ENCODE measurements at regions not wholly inside any gene's neighbourhood (a gene's known extent, or its start where the extent isn't known, plus 50 kb on each side); places are given as distances from the start of the nearest gene placed in this dataset.

DNA sequence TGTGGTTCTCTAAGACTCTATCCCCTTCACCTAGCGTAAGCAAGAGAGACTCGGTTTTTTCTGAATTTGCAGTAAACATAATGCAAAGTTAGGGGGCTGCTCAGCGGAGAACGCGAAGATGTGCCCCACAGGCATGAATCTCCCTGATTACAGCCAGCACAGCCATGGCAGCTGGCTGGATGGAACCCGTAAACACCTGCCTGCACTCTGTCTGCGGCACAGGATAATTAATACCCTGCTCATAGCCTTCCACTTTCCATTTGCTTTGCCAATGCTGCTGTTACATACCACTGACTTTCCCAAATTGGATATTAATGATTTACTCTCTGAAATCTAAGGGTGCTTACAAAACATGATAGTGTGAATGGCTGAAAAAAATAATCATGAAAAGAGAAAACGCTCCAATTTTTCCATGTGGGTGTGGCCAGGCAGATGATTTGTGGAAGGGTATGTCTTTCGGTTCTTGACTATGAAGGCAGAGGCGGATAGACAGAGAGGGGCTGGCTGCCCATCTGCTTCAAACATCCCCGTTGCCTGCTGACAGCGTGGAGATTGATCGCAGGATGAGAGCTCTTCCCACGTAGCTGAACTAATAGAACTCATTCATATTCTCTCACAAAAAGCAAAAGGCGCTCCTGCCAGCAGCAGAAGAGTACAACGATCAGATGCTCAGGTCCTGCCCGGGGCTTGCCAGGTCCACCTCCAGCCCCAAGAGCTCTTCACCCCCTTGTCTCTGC is 193.2 kb upstream of the GHITM start:
- Histone ChIP-seq H3K27ac (ENCODE audit: low read length) (no peak overlapping the region), H4K20me1 (ENCODE audit: insufficient read depth, low read length) (no peaks in the 10 kb centered on the region), H2AFZ (ENCODE audit: low read depth, low read length) (no peak overlapping the region), H3K9me3 (ENCODE audit: insufficient read depth, low read length) (no peaks in the 10 kb centered on the region), H3K4me1 (ENCODE audit: low read length) (no peaks in the 10 kb centered on the region), H3K36me3 (replicated peaks; ENCODE audit: low read depth, low read length) (no peaks in the 10 kb centered on the region), H3K9ac (ENCODE audit: low read length) (no peak overlapping the region), H3K4me2 (ENCODE audit: low read length) (no peak overlapping the region), H3K27me3 (ENCODE audit: low read depth, low read length) (no peaks in the 10 kb centered on the region), H3K79me2 (ENCODE audit: low read length) (no peaks in the 10 kb centered on the region), H3K4me3 (ENCODE audit: low read length) (no peak overlapping the region)
- no peak for TF ChIP-seq EZH2phosphoT487 (IDR thresholded peaks at IDR 0.05; ENCODE audit: low read depth)
- TF ChIP-seq, protein P1, sequence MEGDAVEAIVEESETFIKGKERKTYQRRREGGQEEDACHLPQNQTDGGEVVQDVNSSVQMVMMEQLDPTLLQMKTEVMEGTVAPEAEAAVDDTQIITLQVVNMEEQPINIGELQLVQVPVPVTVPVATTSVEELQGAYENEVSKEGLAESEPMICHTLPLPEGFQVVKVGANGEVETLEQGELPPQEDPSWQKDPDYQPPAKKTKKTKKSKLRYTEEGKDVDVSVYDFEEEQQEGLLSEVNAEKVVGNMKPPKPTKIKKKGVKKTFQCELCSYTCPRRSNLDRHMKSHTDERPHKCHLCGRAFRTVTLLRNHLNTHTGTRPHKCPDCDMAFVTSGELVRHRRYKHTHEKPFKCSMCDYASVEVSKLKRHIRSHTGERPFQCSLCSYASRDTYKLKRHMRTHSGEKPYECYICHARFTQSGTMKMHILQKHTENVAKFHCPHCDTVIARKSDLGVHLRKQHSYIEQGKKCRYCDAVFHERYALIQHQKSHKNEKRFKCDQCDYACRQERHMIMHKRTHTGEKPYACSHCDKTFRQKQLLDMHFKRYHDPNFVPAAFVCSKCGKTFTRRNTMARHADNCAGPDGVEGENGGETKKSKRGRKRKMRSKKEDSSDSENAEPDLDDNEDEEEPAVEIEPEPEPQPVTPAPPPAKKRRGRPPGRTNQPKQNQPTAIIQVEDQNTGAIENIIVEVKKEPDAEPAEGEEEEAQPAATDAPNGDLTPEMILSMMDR (IDR thresholded peaks at IDR 0.05; ENCODE audit: low read depth, low read length), result no peak

DNA sequence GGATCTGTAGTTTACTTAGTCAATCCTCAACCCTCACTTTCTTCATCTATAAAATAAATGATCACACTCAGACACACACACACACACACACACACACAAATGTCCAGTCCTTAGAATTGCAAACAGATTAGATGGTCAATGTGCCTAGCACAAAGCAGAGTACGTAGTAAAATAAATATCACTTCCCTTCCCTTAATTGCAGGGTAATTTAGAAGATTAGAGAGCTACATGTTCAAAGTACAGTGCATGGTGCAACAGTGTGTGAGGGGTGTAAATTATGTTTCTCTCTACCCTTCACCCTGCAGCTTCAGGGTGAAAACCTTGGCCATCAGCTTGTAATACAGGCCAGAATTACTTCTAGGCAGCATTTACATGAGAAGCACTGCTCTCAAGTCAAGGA is 187.0 kb upstream of the GHITM start:
- no peaks in the 10 kb centered on the region for H3K36me3 ChIP-seq (replicated peaks; ENCODE audit: low read depth, low read length)
- H4K20me1 ChIP-seq (ENCODE audit: insufficient read depth, low read length), result no peaks in the 10 kb centered on the region
- no peaks in the 10 kb centered on the region for H3K79me2 ChIP-seq (ENCODE audit: low read length)
- no peak overlapping the region for H3K4me2 ChIP-seq (ENCODE audit: low read length)
- no peak overlapping the region for H2AFZ ChIP-seq (ENCODE audit: low read depth, low read length)
- H3K27me3 ChIP-seq (ENCODE audit: low read depth, low read length), result peaks cover 4% of the 10 kb centered on the region; the same call in 1 of the 2 replicates
- H3K9me3 ChIP-seq (ENCODE audit: insufficient read depth, low read length), result no peaks in the 10 kb centered on the region
- TF ChIP-seq EZH2phosphoT487 (IDR thresholded peaks at IDR 0.05; ENCODE audit: low read depth), result no peak
- TF ChIP-seq, protein P1 (IDR thresholded peaks at IDR 0.05; ENCODE audit: low read depth, low read length), result no peak
- no peak overlapping the region for H3K4me3 ChIP-seq (ENCODE audit: low read length)
- no peak overlapping the region for H3K27ac ChIP-seq (ENCODE audit: low read length)
- H3K4me1 ChIP-seq (ENCODE audit: low read length), result no peaks in the 10 kb centered on the region
- no peak overlapping the region for H3K9ac ChIP-seq (ENCODE audit: low read length)

DNA sequence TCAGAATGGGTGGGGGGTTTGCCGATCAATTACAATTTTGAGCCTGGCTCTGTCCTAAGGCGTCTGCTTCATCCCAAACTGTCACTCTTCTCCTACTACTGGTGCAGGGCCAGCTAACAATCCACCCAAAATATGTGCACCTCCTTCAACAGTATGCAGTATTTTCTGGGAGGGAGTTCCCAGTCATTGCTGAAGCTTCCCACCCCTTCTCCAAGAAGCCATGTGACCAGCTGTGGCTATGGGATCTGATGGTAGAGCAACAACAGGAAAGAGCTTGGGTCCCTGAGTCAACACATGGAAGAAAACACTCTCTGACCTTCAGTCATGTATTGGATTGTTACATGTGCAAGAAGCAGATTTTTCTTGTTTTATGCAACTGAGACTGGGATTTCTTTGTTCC is 185.7 kb upstream of the GHITM start:
- H3K4me3 ChIP-seq (ENCODE audit: low read length), result no peak overlapping the region
- no peaks in the 10 kb centered on the region for H3K79me2 ChIP-seq (ENCODE audit: low read length)
- H4K20me1 ChIP-seq (ENCODE audit: insufficient read depth, low read length), result no peaks in the 10 kb centered on the region
- H3K9me3 ChIP-seq (ENCODE audit: insufficient read depth, low read length), result no peaks in the 10 kb centered on the region
- TF ChIP-seq EZH2phosphoT487 (IDR thresholded peaks at IDR 0.05; ENCODE audit: low read depth), result no peak
- TF ChIP-seq, protein P1 (IDR thresholded peaks at IDR 0.05; ENCODE audit: low read depth, low read length), result no peak
- H3K4me2 ChIP-seq (ENCODE audit: low read length), result no peak overlapping the region
- no peak overlapping the region for H2AFZ ChIP-seq (ENCODE audit: low read depth, low read length)
- H3K27me3 ChIP-seq (ENCODE audit: low read depth, low read length), result peaks cover 4% of the 10 kb centered on the region; the same call in 1 of the 2 replicates
- no peaks in the 10 kb centered on the region for H3K36me3 ChIP-seq (replicated peaks; ENCODE audit: low read depth, low read length)
- H3K27ac ChIP-seq (ENCODE audit: low read length), result no peak overlapping the region
- H3K9ac ChIP-seq (ENCODE audit: low read length), result no peak overlapping the region
- H3K4me1 ChIP-seq (ENCODE audit: low read length), result no peaks in the 10 kb centered on the region

DNA sequence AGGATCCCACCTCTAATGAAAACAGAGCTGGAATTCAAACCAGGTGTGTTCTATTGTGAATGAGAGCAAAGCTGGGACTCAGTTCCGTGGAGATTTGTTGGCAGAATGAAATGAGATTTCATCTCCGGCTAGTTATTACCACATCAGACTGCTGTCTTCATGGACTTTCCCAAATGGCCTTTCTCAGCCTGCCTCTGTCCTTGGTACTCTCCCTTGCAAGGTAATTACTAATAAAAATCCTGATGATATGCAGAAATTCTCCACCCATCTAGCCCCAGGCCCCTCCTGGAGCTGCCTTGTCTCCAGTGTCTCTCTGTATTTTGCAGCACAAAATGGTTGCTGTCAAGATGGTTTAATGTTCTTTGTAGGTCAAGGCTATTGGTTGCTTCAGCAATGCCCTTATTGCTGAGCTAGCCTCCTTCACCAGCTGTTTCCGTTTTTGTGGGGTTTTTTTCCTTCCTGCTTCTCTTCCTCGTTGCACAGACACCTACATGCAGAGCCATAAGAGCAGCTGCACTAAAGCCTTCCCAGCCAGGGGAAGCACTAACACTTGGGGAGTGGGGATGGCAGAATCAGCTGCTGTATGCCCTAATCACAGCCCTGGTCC is 185.0 kb upstream of the GHITM start:
- Histone ChIP-seq H3K4me3 (ENCODE audit: low read length) (no peak overlapping the region), H2AFZ (ENCODE audit: low read depth, low read length) (no peak overlapping the region), H3K36me3 (replicated peaks; ENCODE audit: low read depth, low read length) (no peaks in the 10 kb centered on the region), H3K27me3 (ENCODE audit: low read depth, low read length) (peaks cover 4% of the 10 kb centered on the region; the same call in 1 of the 2 replicates), H3K79me2 (ENCODE audit: low read length) (no peaks in the 10 kb centered on the region), H4K20me1 (ENCODE audit: insufficient read depth, low read length) (no peaks in the 10 kb centered on the region), H3K9me3 (ENCODE audit: insufficient read depth, low read length) (no peaks in the 10 kb centered on the region), H3K27ac (ENCODE audit: low read length) (no peak overlapping the region), H3K4me2 (ENCODE audit: low read length) (no peak overlapping the region), H3K9ac (ENCODE audit: low read length) (no peak overlapping the region), H3K4me1 (ENCODE audit: low read length) (no peaks in the 10 kb centered on the region)
- TF ChIP-seq, protein P1 (IDR thresholded peaks at IDR 0.05; ENCODE audit: low read depth, low read length), result no peak
- TF ChIP-seq EZH2phosphoT487 (IDR thresholded peaks at IDR 0.05; ENCODE audit: low read depth), result no peak
